Fibroblast of pulmonary artery (primary cell): ENCODE measurements at regions not wholly inside any gene's neighbourhood (a gene's known extent, or its start where the extent isn't known, plus 50 kb on each side); places are given as distances from the start of the nearest gene placed in this dataset.
"Not testable (repeated sequence)": the region's sequence is repeated elsewhere in the genome, so short reads cannot be mapped to it uniquely, and the experiment has no call there.

Experiments used
- DNase-seq: peaks from one replicate; pipeline ENCODE4 v3.0.0-alpha.2; 2010; ENCODE audit warnings: low read depth
- H3K4me3 ChIP-seq: replicated peaks from 2 replicates; pipeline ENCODE4 v1.5.1; 2011; ENCODE audit warnings: low read depth, mild to moderate bottlenecking, control low read depth, low read length, moderate library complexity
- CTCF ChIP-seq: IDR thresholded peaks from 2 replicates; pipeline ENCODE4 v1.5.1; 2011; ENCODE audit warnings: mild to moderate bottlenecking, control low read depth, low read length, inconsistent platforms; ENCODE audit errors: missing control alignments

GRCh38 chr16:60407606-60408005 lies 1628.6 kb downstream of the CDH8 start:
- TF ChIP-seq CTCF: no peak
- DNase-seq: no peak
- H3K4me3 ChIP-seq: no peak overlapping the region

GRCh38 chr16:60407034-60407433 lies 1629.2 kb downstream of the CDH8 start:
- no peak overlapping the region for H3K4me3 ChIP-seq
- no peak for DNase-seq
- TF ChIP-seq CTCF: no peak

GRCh38 chr16:60405286-60405685 lies 1631.0 kb downstream of the CDH8 start:
- no peak for DNase-seq
- no peak for TF ChIP-seq CTCF
- no peak overlapping the region for H3K4me3 ChIP-seq

- H3K4me3 ChIP-seq: no peak overlapping the region
- DNase-seq: no peak
- TF ChIP-seq CTCF: no peak
Observed at GRCh38 chr16:60404401-60404800, 1631.8 kb downstream of the CDH8 start.

- not testable (repeated sequence) for H3K4me3 ChIP-seq, DNase-seq
Observed at GRCh38 chr16:60402941-60403340, 1633.3 kb downstream of the CDH8 start.

- H3K4me3 ChIP-seq: no peak overlapping the region
- DNase-seq: no peak
- no peak for TF ChIP-seq CTCF
Observed at GRCh38 chr16:60392380-60392779, 1643.9 kb downstream of the CDH8 start.

GRCh38 chr16:60371591-60371990 lies 1637.5 kb upstream of the GOT2 start:
- DNase-seq: no peak
- no peak overlapping the region for H3K4me3 ChIP-seq
- TF ChIP-seq CTCF: no peak

GRCh38 chr16:60367739-60368138 lies 1633.6 kb upstream of the GOT2 start:
- no peak for TF ChIP-seq CTCF
- no peak for DNase-seq
- H3K4me3 ChIP-seq: no peak overlapping the region
